AG09319 (cell line): ENCODE measurements at regions not wholly inside any gene's neighbourhood (a gene's known extent, or its start where the extent isn't known, plus 50 kb on each side); places are given as distances from the start of the nearest gene placed in this dataset.

ENCODE experiments used
- DNase-seq: peaks from one replicate; pipeline ENCODE4 v3.0.0-alpha.2; 2010; ENCODE audit warnings: low read depth; ENCODE audit errors: extremely low read depth
- CTCF ChIP-seq: IDR thresholded peaks from 2 replicates; pipeline ENCODE4 v1.5.1; 2011; ENCODE audit warnings: low read depth, mild to moderate bottlenecking, inconsistent platforms, low read length, moderate library complexity

GRCh38 chr18:23333827-23334226, 119.3 kb upstream of the RIOK3 start:
- DNase-seq: no peak
- no peak for TF ChIP-seq CTCF

- DNase-seq: no peak
- TF ChIP-seq CTCF: no peak
Measured at GRCh38 chr18:23334569-23334968, 118.5 kb upstream of the RIOK3 start.

GRCh38 chr18:23336101-23336500, 117.0 kb upstream of the RIOK3 start:
- no peak for DNase-seq
- TF ChIP-seq CTCF: no peak

GRCh38 chr18:23337599-23338444, 115.3 kb upstream of the RIOK3 start:
- TF ChIP-seq CTCF: no peak
- no peak for DNase-seq

- no peak for TF ChIP-seq CTCF
- no peak for DNase-seq
Measured at GRCh38 chr18:23340661-23341060, 112.4 kb upstream of the RIOK3 start.

GRCh38 chr18:23341383-23341782, 111.7 kb upstream of the RIOK3 start:
- no peak for DNase-seq
- no peak for TF ChIP-seq CTCF

GRCh38 chr18:23341983-23342382, 111.1 kb upstream of the RIOK3 start:
- DNase-seq: no peak
- no peak for TF ChIP-seq CTCF
